ENCODE measurements at regions not wholly inside any gene's neighbourhood (a gene's known extent, or its start where the extent isn't known, plus 50 kb on each side); places are given as distances from the start of the nearest gene placed in this dataset.

DNA sequence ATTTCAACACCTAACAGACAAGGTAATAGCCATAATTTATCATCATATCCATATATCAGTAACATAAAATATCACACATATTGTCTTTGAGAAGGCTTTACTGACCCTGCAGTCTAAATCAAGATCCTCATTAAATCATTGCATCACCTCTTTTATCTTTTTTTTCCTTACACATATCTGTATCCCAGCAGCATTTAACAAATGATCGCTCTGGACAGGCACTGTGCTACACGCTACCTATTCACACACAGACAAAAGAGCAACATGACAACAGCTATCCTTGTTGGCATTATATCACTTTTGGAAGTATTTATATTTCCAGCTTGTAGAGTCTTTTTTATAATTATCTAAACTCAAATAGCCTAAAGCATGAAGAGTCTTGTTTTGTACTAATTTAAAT is 73.3 kb upstream of the NBEA start:
- TF ChIP-seq, protein P1, sequence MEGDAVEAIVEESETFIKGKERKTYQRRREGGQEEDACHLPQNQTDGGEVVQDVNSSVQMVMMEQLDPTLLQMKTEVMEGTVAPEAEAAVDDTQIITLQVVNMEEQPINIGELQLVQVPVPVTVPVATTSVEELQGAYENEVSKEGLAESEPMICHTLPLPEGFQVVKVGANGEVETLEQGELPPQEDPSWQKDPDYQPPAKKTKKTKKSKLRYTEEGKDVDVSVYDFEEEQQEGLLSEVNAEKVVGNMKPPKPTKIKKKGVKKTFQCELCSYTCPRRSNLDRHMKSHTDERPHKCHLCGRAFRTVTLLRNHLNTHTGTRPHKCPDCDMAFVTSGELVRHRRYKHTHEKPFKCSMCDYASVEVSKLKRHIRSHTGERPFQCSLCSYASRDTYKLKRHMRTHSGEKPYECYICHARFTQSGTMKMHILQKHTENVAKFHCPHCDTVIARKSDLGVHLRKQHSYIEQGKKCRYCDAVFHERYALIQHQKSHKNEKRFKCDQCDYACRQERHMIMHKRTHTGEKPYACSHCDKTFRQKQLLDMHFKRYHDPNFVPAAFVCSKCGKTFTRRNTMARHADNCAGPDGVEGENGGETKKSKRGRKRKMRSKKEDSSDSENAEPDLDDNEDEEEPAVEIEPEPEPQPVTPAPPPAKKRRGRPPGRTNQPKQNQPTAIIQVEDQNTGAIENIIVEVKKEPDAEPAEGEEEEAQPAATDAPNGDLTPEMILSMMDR (conservative IDR thresholded peaks at IDR 0.05; ENCODE audit: low read length): no peak
- TF ChIP-seq EZH2phosphoT487 (IDR thresholded peaks at IDR 0.05; ENCODE audit: borderline replicate concordance): no peak
